H7 (cell line): ENCODE measurements at regions not wholly inside any gene's neighbourhood (a gene's known extent, or its start where the extent isn't known, plus 50 kb on each side); places are given as distances from the start of the nearest gene placed in this dataset.

ENCODE experiments used
- DNase-seq: peaks from one replicate; pipeline ENCODE4 v3.0.0; 2012
- H3K27me3 ChIP-seq: 2 replicates; pipeline ENCODE4 v1.6.0; 2011; ENCODE audit warnings: mild to moderate bottlenecking, low read length; ENCODE audit not compliant: control insufficient read depth, insufficient read depth
- H3K36me3 ChIP-seq: replicated peaks from 2 replicates; pipeline ENCODE4 v1.5.1; 2011; ENCODE audit warnings: low read length; ENCODE audit not compliant: control insufficient read depth, insufficient read depth
- H3K4me3 ChIP-seq: 2 replicates; pipeline ENCODE4 v1.5.1; 2011; ENCODE audit warnings: low read depth, mild to moderate bottlenecking, control low read depth, low read length, moderate library complexity; ENCODE audit not compliant: insufficient read depth

DNA sequence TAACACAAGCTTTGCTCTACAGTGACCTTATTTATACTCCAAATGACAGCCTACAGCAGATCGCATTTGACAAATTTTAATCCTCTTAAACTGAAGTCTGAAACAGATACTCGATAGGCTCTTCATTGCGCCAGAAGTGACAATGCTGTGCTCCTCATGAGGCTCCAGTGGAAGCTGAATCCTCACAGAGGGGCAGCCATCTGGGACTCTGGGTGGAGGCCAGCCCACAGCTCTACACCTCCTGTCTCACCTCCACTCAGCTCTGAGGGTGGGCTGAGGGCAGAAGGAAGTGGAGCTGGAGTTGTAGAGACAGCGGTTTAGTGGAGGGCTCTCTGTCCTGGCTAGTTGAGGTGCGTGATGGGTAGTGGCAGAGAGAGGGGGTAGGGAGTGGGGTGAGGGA lies 283.3 kb upstream of the ANKRD55 start:
- Histone ChIP-seq H3K36me3 (no peaks in the 10 kb centered on the region), H3K4me3 (no peak overlapping the region), H3K27me3 (no peaks in the 10 kb centered on the region)
- DNase-seq, result no peak

DNA sequence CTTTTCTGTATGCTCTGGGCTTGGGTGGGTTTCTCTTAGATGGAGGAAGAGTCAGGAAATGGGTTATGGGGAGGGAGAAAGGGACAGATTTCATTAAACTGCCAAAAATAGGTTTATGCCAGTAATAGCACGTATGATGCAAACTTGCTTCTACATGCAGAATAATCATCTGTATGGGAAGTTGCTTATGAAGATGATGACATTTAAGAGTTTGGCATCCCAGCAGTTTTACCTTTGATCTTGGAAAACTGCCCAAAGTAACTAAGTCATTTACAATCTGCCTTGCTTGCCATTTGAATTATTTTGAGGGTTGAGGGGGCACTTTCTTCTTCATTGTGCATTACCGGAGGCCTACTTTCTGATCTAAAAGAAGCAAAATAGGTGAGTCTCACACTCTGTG lies 282.9 kb upstream of the ANKRD55 start:
- DNase-seq, result no peak
- H3K4me3 ChIP-seq, result no peak overlapping the region
- H3K36me3 ChIP-seq, result no peaks in the 10 kb centered on the region
- H3K27me3 ChIP-seq, result no peaks in the 10 kb centered on the region

DNA sequence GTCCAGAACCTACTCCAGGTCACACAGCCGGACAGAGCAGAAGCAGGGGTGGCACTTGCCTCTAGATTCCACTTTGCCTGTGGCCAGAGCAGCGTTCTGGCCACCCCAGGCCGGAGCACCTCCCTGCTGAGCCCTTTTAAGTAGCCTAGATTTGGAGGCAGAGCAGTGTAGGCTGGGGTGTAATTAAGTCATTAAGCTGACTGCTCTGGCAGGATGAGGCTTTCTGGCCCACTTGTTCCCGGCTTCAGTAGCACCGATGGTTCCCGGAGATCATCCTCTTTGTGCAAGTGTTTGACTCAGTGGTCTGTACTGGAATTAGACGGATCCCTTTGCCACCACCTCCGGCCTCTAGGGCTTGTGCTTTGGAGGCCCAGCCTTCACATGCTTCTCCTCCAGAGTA lies 281.9 kb upstream of the ANKRD55 start:
- no peak for DNase-seq
- H3K27me3 ChIP-seq, result no peaks in the 10 kb centered on the region
- H3K4me3 ChIP-seq, result no peak overlapping the region
- H3K36me3 ChIP-seq, result no peaks in the 10 kb centered on the region

DNA sequence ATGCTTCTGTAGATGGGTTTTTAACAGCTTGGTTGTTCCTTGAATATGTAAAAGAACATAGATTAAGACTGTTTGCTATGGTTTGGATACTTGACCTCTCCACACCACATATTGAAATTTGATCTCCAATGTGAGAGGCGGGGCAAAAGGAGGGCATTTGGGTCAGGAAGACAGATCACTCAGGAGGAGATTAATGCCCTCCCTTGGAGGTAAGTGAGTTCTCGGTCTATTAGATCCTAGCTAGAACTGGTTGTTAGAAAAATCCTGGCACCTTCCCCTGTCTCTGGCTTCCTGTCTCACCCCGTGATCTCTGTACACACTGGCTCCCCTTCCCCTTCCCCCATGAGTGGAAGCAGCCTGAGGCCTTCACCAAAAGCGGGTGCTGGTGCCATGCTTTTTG lies 281.1 kb upstream of the ANKRD55 start:
- no peak overlapping the region for H3K4me3 ChIP-seq
- no peak for DNase-seq
- H3K36me3 ChIP-seq, result no peaks in the 10 kb centered on the region
- no peaks in the 10 kb centered on the region for H3K27me3 ChIP-seq

DNA sequence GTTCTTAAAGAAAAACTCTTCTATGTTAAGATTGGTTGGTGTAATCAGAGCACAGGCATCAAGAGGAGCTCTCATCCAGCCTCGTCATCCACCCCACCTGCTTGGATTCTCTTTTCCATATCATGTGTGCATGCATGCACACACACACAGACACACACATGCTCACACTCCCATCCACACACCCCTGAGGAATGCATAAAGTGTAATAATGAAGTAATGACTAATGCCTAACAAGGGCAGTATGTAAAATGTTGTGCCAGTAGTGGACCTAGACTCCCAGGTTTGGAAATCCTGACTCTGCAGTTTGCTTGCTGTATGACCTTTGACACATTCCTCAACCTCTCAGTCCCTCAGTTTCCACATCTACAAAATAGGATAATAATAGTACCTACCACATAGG lies 280.0 kb upstream of the ANKRD55 start:
- Histone ChIP-seq H3K36me3 (no peaks in the 10 kb centered on the region), H3K4me3 (no peak overlapping the region), H3K27me3 (no peaks in the 10 kb centered on the region)
- no peak for DNase-seq

DNA sequence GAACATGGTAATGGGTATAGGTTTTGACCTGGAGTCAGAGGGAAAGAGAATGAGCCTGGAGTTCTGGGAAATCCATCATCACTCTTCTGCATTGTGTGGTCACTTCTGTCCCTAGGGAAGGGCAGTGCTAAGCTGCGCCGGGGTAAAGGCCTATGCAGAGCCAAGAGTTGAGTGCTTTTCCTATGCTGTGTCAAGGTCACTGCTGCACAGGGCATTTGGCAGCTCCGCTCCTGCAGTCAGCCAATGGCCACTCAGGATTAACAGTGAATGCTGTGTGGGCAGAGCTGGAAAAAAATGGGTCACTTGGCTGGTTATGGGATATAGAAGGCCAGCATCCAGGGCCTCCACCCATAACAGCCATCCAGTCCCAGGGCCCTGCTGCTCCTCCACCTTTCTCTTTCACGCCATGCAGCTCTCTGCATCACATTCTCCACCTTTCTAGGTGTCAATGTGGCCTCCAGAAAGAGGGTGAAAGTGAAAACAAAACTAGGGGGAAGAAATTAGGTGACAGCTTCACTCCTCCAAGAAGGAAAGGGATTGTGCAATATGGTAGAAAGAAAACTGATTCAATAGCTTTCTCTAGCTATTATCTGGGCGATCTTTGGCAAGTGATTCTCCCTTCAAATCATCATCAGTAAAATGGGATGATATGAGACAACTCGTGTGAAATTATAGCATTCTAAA lies 279.3 kb upstream of the ANKRD55 start:
- no peak for DNase-seq
- H3K36me3 ChIP-seq, result no peaks in the 10 kb centered on the region
- no peaks in the 10 kb centered on the region for H3K27me3 ChIP-seq
- no peak overlapping the region for H3K4me3 ChIP-seq

DNA sequence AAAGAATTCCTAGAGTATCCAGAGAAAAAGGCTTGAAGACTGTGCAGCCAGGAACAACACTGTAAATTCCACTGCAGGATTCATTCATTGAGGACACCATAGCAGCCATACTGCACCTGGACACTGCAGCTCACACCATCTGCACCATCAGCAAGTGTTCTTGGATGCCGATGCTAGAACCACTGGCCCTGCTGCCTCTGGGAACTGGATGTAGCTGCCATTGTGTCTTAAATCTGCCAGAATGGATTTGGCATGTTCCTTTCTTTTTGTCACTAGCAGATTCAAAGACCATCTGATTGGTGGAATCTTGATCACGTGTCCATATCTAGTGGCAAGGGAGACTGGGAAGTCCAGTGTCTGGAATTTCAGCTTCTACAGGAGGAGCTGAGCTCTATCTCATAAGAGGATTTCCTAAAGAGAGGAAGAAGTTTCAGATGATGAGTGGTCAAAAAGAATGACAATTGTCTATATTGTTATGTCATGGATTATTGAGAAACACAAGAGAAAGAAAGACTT lies 278.3 kb upstream of the ANKRD55 start:
- no peak for DNase-seq
- no peaks in the 10 kb centered on the region for H3K27me3 ChIP-seq
- no peaks in the 10 kb centered on the region for H3K36me3 ChIP-seq

DNA sequence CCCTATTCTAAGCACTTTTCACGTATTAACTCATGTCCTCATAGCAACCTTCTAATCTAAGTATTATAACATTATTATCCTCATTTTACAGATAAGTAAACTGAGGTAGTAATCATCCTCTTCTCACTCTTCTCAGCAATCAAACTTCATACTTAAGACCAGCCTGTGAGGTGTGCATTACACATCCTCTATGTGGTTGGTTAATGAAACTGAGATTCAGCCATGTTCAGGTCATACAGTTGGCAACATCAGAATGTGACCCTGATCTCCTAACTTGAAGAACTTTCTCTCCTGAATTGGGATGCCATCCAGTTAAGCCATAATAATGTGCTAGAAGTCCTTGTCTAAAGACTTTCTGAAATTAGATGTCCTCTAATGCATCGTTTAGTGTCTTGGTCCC lies 275.1 kb upstream of the ANKRD55 start:
- no peak overlapping the region for H3K4me3 ChIP-seq
- H3K27me3 ChIP-seq, result no peaks in the 10 kb centered on the region
- DNase-seq, result no peak
- no peaks in the 10 kb centered on the region for H3K36me3 ChIP-seq

More for the DNA sequence above, 278.3 kb upstream of the ANKRD55 start:
- H3K4me3 ChIP-seq, result no peak overlapping the region

DNA sequence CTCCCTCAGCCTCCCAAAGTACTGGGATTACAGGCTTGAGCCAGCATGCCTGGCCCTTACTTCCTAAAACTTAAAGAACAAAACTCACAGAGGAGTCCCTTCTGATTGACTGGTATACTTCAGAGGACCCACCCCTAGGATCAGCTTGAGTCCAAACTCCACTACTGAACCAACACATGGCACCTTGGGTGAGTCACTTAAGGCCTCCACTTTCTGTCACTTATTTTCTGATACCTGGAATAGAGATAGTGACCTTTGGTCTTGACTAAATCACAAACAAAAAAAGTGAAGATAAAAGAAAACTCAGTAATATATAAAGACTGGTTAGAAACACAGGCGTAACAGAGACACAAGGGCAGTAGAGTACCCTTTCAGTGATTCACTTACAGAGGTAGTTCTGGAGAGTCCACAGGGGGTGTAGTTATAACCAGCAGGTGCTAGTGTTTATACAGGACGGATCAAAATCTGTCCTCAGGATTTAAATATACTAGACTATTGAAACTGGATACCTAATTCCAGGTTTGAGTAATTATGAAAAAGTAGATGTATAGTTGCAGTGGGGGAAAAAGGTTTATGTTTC lies 274.3 kb upstream of the ANKRD55 start:
- H3K4me3 ChIP-seq, result no peak overlapping the region
- H3K27me3 ChIP-seq, result no peaks in the 10 kb centered on the region
- H3K36me3 ChIP-seq, result no peaks in the 10 kb centered on the region
- no peak for DNase-seq

DNA sequence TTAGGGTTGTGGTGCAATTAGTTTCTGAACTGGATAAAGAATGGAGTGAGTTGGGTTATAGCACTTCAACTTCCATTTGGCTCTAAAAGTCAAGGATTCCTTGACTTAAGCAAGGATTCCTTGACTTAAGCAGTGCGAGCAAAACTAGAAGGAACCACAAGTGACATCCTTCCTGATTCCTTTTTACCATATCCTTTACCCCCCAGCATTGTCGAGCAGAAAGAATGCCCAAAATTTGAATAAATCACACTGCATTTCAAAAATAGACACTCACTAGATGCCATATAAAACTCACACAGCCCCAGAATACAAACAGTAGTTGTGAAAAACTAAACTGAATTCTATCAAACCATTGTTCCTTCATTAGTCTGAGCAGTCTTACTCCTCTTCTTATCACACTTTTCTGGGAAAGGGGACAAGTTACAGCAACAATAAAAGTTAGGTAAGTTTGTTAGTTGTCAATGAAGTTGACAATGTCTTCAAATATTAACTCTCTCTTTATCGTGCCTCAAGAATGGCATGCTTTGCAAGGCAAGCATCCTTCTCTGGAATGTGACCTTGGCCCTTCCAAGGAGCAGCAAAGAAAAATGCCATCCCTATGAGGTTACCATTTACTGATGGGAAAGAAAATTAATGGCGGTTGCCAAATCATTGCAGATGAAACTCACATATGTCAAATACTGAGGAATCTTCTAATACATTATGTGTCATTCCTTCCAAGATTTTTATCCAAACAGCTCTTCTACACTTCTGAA lies 273.3 kb upstream of the ANKRD55 start:
- H3K36me3 ChIP-seq, result no peaks in the 10 kb centered on the region
- H3K27me3 ChIP-seq, result no peaks in the 10 kb centered on the region
- no peak for DNase-seq

DNA sequence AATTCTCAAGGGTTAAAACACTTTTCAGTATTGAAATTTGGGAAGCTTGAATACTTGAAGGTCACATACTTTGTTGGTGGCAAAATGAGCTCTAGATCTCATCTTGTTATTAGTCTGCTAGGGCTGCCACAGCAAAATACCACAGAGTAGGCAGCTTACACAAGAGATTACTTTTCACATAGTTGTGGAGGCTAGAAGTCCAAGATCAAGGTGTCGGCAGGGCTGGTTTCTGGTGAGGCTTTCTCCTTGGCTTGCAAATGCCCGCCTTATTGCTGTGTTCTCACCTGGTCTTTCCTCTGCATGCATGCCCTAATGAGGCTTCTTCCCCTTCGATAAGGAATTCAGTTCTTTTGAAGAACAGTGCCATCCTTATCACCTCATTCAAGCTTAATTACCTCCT lies 270.8 kb upstream of the ANKRD55 start:
- Histone ChIP-seq H3K4me3 (no peak overlapping the region), H3K27me3 (no peaks in the 10 kb centered on the region), H3K36me3 (no peaks in the 10 kb centered on the region)
- no peak for DNase-seq

More for the DNA sequence above, 273.3 kb upstream of the ANKRD55 start:
- H3K4me3 ChIP-seq, result no peak overlapping the region

DNA sequence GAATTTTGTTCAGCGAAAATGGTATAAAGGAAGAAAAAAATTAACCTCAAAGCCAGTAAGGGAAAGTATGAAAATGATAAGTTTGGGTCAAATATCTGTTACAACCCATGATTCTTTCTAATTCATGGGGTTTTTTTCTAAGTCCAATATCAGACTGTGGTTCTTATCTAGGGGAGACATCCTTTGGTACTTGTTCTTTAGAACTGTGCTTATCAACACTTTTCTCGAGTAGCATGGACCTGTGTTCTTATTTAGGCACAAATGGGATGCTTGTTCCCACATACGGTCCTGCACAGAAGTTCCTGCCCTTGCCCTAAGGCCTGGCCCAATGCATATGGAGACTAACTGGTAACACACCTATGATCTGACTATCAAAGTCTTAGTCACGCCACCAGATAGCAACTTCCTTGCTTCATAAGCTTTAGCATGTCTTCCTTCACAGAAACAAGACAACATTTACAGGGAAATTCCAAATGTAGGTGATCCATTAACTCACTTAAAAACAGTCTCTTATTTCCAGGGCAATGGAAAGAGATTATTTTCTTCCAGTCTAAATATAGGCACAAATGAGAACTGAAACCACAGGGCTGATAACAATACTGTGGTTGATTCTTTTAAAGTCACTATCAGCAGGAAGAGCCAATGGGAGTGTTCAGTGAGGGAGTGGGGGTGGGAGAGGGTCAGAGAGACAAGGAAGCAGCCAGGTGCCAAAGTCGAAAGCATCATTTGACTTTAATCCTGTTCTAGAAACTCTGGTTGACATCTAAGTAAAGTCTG lies 268.8 kb upstream of the ANKRD55 start:
- H3K27me3 ChIP-seq, result no peaks in the 10 kb centered on the region
- no peak overlapping the region for H3K4me3 ChIP-seq
- H3K36me3 ChIP-seq, result no peaks in the 10 kb centered on the region
- no peak for DNase-seq

DNA sequence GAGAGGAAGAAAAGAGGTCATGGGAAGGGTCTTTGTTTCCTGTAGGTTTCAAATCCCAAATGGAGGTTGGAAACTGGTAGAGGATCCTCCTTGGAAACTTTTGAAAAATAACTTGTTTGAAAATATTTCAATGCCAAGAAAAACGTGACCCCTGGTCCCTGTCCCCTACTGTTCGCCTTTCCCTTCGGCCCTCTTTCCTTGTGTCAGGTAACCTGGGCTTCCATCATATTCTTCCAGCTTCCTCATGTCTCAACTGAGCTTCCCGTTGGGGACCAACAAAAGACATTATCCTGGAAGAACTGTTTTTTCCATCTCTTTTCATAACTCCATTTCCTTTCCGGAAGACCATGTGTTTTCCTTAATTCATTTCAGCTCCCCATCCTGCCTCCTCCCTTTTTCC lies 266.8 kb upstream of the ANKRD55 start:
- no peak for DNase-seq
- no peak overlapping the region for H3K4me3 ChIP-seq
- no peaks in the 10 kb centered on the region for H3K36me3 ChIP-seq
- no peaks in the 10 kb centered on the region for H3K27me3 ChIP-seq

DNA sequence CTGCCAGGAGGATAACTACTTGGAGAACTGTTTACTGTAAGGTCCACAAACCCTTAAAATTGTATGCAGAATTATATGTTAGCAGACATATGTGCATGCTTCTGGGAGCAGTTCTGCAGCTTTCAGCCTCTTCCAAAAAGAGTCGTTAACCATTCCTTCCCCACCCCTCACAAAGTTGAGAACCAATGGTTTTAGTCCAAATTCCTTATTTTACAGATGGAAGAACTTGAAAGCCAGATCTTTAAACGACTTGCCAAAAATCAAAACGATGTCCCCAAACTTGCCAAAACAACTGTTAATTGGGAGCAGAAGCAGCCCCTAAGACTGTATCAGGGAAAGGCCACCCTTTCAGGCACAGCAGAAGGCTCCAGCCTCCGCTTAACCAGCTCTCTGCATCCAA lies 266.4 kb upstream of the ANKRD55 start:
- H3K27me3 ChIP-seq, result no peaks in the 10 kb centered on the region

More for the DNA sequence above, 266.4 kb upstream of the ANKRD55 start:
- no peak for DNase-seq
- H3K4me3 ChIP-seq, result no peak overlapping the region
- no peaks in the 10 kb centered on the region for H3K36me3 ChIP-seq
